Endodermal cell (in vitro differentiated cells): ENCODE measurements at regions not wholly inside any gene's neighbourhood (a gene's known extent, or its start where the extent isn't known, plus 50 kb on each side); places are given as distances from the start of the nearest gene placed in this dataset.

Experiments
- DNase-seq: peaks from one replicate; pipeline ENCODE4 v3.0.0-alpha.2; 2017
- H3K27ac ChIP-seq: 2 replicates; pipeline ENCODE4 v1.5.1; 2013; ENCODE audit warnings: mild to moderate bottlenecking, low read depth, low read length, moderate library complexity
- H3K27me3 ChIP-seq: 2 replicates; pipeline ENCODE4 v1.6.1; 2013; ENCODE audit warnings: mild to moderate bottlenecking, low read length, moderate library complexity; ENCODE audit not compliant: insufficient read depth, control insufficient read depth, poor library complexity, severe bottlenecking
- H3K36me3 ChIP-seq: 2 replicates; pipeline ENCODE4 v1.7.0; 2013; ENCODE audit warnings: mild to moderate bottlenecking, low read length, moderate library complexity; ENCODE audit not compliant: control insufficient read depth, insufficient read depth
- H3K4me1 ChIP-seq: one replicate; pipeline ENCODE4 v1.7.0; 2013; ENCODE audit warnings: low read length; ENCODE audit not compliant: control insufficient read depth, insufficient read depth
- H3K4me3 ChIP-seq: 2 replicates; pipeline ENCODE4 v1.5.1; 2013; ENCODE audit warnings: mild to moderate bottlenecking, low read length, moderate library complexity
- H3K9ac ChIP-seq: 2 replicates; pipeline ENCODE4 v1.6.1; 2013; ENCODE audit warnings: mild to moderate bottlenecking, low read length, moderate library complexity; ENCODE audit not compliant: poor library complexity, severe bottlenecking; ENCODE audit errors: extremely low read depth
- H3K9me3 ChIP-seq: 2 replicates; pipeline ENCODE4 v1.6.1; 2013; ENCODE audit warnings: mild to moderate bottlenecking, low read length, moderate library complexity; ENCODE audit not compliant: control insufficient read depth
- H3K27ac Mint-ChIP-seq: 2 replicates; pipeline ENCODE4 v1.8.0; 2020; ENCODE audit warnings: mixed read lengths
- H3K27me3 Mint-ChIP-seq: 2 replicates; pipeline ENCODE4 v1.8.0; 2021; ENCODE audit warnings: mild to moderate bottlenecking, mixed read lengths; ENCODE audit not compliant: insufficient read depth
- H3K36me3 Mint-ChIP-seq: 2 replicates; pipeline ENCODE4 v1.8.0; 2020; ENCODE audit warnings: low read depth, mixed read lengths
- H3K4me1 Mint-ChIP-seq: 2 replicates; pipeline ENCODE4 v1.8.0; 2020; ENCODE audit warnings: mixed read lengths
- H3K4me3 Mint-ChIP-seq: 2 replicates; pipeline ENCODE4 v1.8.0; 2020; ENCODE audit warnings: mild to moderate bottlenecking, moderate library complexity, mixed read lengths
- H3K9me3 Mint-ChIP-seq: 2 replicates; pipeline ENCODE4 v1.8.0; 2020; ENCODE audit warnings: mild to moderate bottlenecking, mixed read lengths
- WGBS, 2 experiments: methylation state at CpG; one replicate each; pipeline versions ENCODE4 v1.1.5 to v1.1.7; 2013; ENCODE audit warnings: missing lambda C conversion rate in 2 of 2, mixed read lengths in 1 of 2; ENCODE audit not compliant: insufficient coverage in 1 of 2, insufficient read length in 1 of 2; 5-methylcytosine and 5-hydroxymethylcytosine counted together
- TF ChIP-seq, protein P1 (sequence below): fragments of 200-600 bp; sonication (generic); conservative IDR thresholded peaks from 2 replicates; pipeline ENCODE4 v1.5.0; 2021; ENCODE audit warnings: antibody characterized with exemption, mild to moderate bottlenecking

GRCh38 chr12:91397866-91398532 is 215.4 kb upstream of the DCN start:
- Histone ChIP-seq H3K4me3 (no peak overlapping the region), H3K36me3 (no peaks in the 10 kb centered on the region), H3K9ac (no peak overlapping the region), H3K27ac (no peak overlapping the region), H3K9me3 (peaks cover 7% of the 10 kb centered on the region), H3K4me1 (peaks cover 4% of the 10 kb centered on the region), H3K27me3 (no peaks in the 10 kb centered on the region)
- Mint-ChIP-seq H3K27me3 (peaks cover 4% of the 10 kb centered on the region), H3K9me3 (peaks cover 30% of the 10 kb centered on the region), H3K36me3 (peaks cover 12% of the 10 kb centered on the region), H3K27ac (no peak overlapping the region), H3K4me1 (peaks cover 18% of the 10 kb centered on the region), H3K4me3 (no peak overlapping the region)
- WGBS, 2 experiments, result 98 to 100% methylated on average over 3 to 4 of the region's 4 CpGs
- no peak for DNase-seq
- TF ChIP-seq, protein P1, sequence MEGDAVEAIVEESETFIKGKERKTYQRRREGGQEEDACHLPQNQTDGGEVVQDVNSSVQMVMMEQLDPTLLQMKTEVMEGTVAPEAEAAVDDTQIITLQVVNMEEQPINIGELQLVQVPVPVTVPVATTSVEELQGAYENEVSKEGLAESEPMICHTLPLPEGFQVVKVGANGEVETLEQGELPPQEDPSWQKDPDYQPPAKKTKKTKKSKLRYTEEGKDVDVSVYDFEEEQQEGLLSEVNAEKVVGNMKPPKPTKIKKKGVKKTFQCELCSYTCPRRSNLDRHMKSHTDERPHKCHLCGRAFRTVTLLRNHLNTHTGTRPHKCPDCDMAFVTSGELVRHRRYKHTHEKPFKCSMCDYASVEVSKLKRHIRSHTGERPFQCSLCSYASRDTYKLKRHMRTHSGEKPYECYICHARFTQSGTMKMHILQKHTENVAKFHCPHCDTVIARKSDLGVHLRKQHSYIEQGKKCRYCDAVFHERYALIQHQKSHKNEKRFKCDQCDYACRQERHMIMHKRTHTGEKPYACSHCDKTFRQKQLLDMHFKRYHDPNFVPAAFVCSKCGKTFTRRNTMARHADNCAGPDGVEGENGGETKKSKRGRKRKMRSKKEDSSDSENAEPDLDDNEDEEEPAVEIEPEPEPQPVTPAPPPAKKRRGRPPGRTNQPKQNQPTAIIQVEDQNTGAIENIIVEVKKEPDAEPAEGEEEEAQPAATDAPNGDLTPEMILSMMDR, result no peak

GRCh38 chr12:91396293-91396692 is 213.7 kb upstream of the DCN start:
- no peak overlapping the region for H3K27ac Mint-ChIP-seq
- Histone ChIP-seq H3K9me3 (peaks cover 19% of the 10 kb centered on the region), H3K27me3 (no peaks in the 10 kb centered on the region), H3K4me3 (no peak overlapping the region), H3K27ac (no peak overlapping the region), H3K4me1 (peaks cover 4% of the 10 kb centered on the region), H3K9ac (no peak overlapping the region), H3K36me3 (no peaks in the 10 kb centered on the region)
- peaks cover 12% of the 10 kb centered on the region for H3K36me3 Mint-ChIP-seq
- H3K27me3 Mint-ChIP-seq, result peaks cover 4% of the 10 kb centered on the region
- H3K9me3 Mint-ChIP-seq, result peaks cover 41% of the 10 kb centered on the region
- H3K4me3 Mint-ChIP-seq, result no peak overlapping the region
- no peak for DNase-seq
- TF ChIP-seq, protein P1, result no peak
- H3K4me1 Mint-ChIP-seq, result peaks cover 18% of the 10 kb centered on the region

GRCh38 chr12:91395628-91396135 is 213.1 kb upstream of the DCN start:
- no peak overlapping the region for H3K4me3 Mint-ChIP-seq
- peaks cover 4% of the 10 kb centered on the region for H3K27me3 Mint-ChIP-seq
- no peak for DNase-seq
- Histone ChIP-seq H3K27me3 (no peaks in the 10 kb centered on the region), H3K4me1 (peaks cover 4% of the 10 kb centered on the region), H3K36me3 (no peaks in the 10 kb centered on the region), H3K27ac (no peak overlapping the region), H3K9me3 (peaks cover 19% of the 10 kb centered on the region), H3K4me3 (no peak overlapping the region), H3K9ac (no peak overlapping the region)
- peaks cover 44% of the 10 kb centered on the region for H3K9me3 Mint-ChIP-seq
- TF ChIP-seq, protein P1, result no peak
- peaks cover 18% of the 10 kb centered on the region for H3K4me1 Mint-ChIP-seq
- no peak overlapping the region for H3K27ac Mint-ChIP-seq
- H3K36me3 Mint-ChIP-seq, result peaks cover 12% of the 10 kb centered on the region
- whole genome bisulfite sequencing, 2 experiments, result 91 to 96% methylated on average over 3 to 5 of the region's 5 CpGs
